ENCODE measurements at regions not wholly inside any gene's neighbourhood (a gene's known extent, or its start where the extent isn't known, plus 50 kb on each side); places are given as distances from the start of the nearest gene placed in this dataset.

GRCh38 chr3:18735005-18735404 lies 309.9 kb upstream of the SATB1 start:
- TF ChIP-seq, protein P1, sequence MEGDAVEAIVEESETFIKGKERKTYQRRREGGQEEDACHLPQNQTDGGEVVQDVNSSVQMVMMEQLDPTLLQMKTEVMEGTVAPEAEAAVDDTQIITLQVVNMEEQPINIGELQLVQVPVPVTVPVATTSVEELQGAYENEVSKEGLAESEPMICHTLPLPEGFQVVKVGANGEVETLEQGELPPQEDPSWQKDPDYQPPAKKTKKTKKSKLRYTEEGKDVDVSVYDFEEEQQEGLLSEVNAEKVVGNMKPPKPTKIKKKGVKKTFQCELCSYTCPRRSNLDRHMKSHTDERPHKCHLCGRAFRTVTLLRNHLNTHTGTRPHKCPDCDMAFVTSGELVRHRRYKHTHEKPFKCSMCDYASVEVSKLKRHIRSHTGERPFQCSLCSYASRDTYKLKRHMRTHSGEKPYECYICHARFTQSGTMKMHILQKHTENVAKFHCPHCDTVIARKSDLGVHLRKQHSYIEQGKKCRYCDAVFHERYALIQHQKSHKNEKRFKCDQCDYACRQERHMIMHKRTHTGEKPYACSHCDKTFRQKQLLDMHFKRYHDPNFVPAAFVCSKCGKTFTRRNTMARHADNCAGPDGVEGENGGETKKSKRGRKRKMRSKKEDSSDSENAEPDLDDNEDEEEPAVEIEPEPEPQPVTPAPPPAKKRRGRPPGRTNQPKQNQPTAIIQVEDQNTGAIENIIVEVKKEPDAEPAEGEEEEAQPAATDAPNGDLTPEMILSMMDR (conservative IDR thresholded peaks at IDR 0.05; ENCODE audit: low read depth, low read length), result no peak
- TF ChIP-seq EZH2 (IDR thresholded peaks at IDR 0.05; ENCODE audit: borderline replicate concordance, low read depth, low read length, poor library complexity, severe bottlenecking), result no peak
